K562 (cell line): ENCODE measurements at regions not wholly inside any gene's neighbourhood (a gene's known extent, or its start where the extent isn't known, plus 50 kb on each side); places are given as distances from the start of the nearest gene placed in this dataset.

Experiments
- CCNT2 ChIP-seq: IDR thresholded peaks from 2 replicates; pipeline ENCODE4 v1.6.1; 2011; ENCODE audit warnings: borderline replicate concordance, low read depth, mild to moderate bottlenecking, moderate library complexity, mixed read lengths, low read length; ENCODE audit not compliant: insufficient read length; ENCODE audit errors: extremely low read depth
- EGR1 ChIP-seq: fragments of 450-650 bp; conservative IDR thresholded peaks from 2 replicates; pipeline ENCODE4 v1.6.1; 2017; ENCODE audit warnings: mild to moderate bottlenecking
- EWSR1 ChIP-seq: fragments of 450-650 bp; IDR thresholded peaks from 2 replicates; pipeline ENCODE4 v1.6.1; 2018; ENCODE audit warnings: borderline replicate concordance, mild to moderate bottlenecking, low read depth, moderate library complexity; ENCODE audit not compliant: partially characterized antibody
- FOXA3 ChIP-seq, 2 experiments: fragments of 450-650 bp in 1 of 2; sonication (generic) in 1 of 2; formaldehyde crosslinking; IDR thresholded peaks in 1 of 2; conservative IDR thresholded peaks in 1 of 2; 2 replicates each; pipeline versions ENCODE4 v1.4.0 to v1.8.0; 2020 to 2022; ENCODE audit warnings: mild to moderate bottlenecking in 2 of 2, missing genetic modification reagents in 1 of 2
- HCFC1 ChIP-seq: IDR thresholded peaks from 2 replicates; pipeline ENCODE4 v1.6.1; 2012; ENCODE audit warnings: low read depth, low read length, improper control_type of control experiment
- HMGN3 ChIP-seq: IDR thresholded peaks from 2 replicates; pipeline ENCODE4 v1.6.1; 2011; ENCODE audit warnings: borderline replicate concordance, low read depth, mild to moderate bottlenecking, mixed read lengths, low read length; ENCODE audit not compliant: insufficient read length; ENCODE audit errors: extremely low read depth
- ILK ChIP-seq: fragments of 450-650 bp; IDR thresholded peaks from 2 replicates; pipeline ENCODE4 v1.6.1; 2016; ENCODE audit warnings: missing genetic modification characterization, low read depth, mild to moderate bottlenecking, missing compliant biosample characterization, moderate library complexity, borderline replicate concordance
- MECOM ChIP-seq: fragments of 250-450 bp; sonication (Bioruptor Pico); IDR thresholded peaks from 2 replicates; pipeline ENCODE4 v1.8.0; 2022; ENCODE audit warnings: inconsistent platforms
- POLR3G ChIP-seq: IDR thresholded peaks from 2 replicates; pipeline ENCODE4 v1.6.1; 2011; ENCODE audit not compliant: insufficient read length, insufficient replicate concordance; ENCODE audit errors: extremely low read depth
- RBFOX2 ChIP-seq: fragments of 200-400 bp; formaldehyde crosslinking; IDR thresholded peaks from 2 replicates; pipeline ENCODE4 v1.6.1; 2017; ENCODE audit warnings: low read depth, mild to moderate bottlenecking, low read length, moderate library complexity
- ZBED1 ChIP-seq: IDR thresholded peaks from 2 replicates; pipeline ENCODE4 v1.6.1; 2014
- ZNF41 ChIP-seq: fragments of 250-450 bp; sonication (Bioruptor Pico); conservative IDR thresholded peaks from 2 replicates; pipeline ENCODE4 v1.4.0; 2020; ENCODE audit warnings: mild to moderate bottlenecking
- TF ChIP-seq, protein P1 (sequence below): fragments of 250-450 bp; sonication (Bioruptor Pico); IDR thresholded peaks from 2 replicates; pipeline ENCODE4 v1.5.0; 2020; ENCODE audit warnings: mild to moderate bottlenecking, borderline replicate concordance
- TF ChIP-seq, protein P2 (sequence below): fragments of 250-450 bp; sonication (Bioruptor Pico); IDR thresholded peaks from 2 replicates; pipeline ENCODE4 v1.6.1; 2021; ENCODE audit warnings: mild to moderate bottlenecking
- TF ChIP-seq, protein P3 (sequence below), 3 experiments: fragments of 200-800 bp in 1 of 3; sonication (Bioruptor generic) in 1 of 3; sonication (generic) in 1 of 3; formaldehyde crosslinking in 1 of 3; IDR thresholded peaks; 2 replicates each; pipeline versions ENCODE4 v1.6.1 to v1.8.0; 2016 to 2022; ENCODE audit warnings: mild to moderate bottlenecking in 2 of 3, missing compliant biosample characterization in 2 of 3, missing genetic modification characterization in 2 of 3, missing genetic modification reagents in 1 of 3
- TF ChIP-seq, protein P4 (sequence below), 2 experiments: fragments of 200-800 bp in 1 of 2; sonication (Bioruptor generic) in 1 of 2; sonication (generic) in 1 of 2; formaldehyde crosslinking in 1 of 2; IDR thresholded peaks in 1 of 2; conservative IDR thresholded peaks in 1 of 2; 2 replicates each; pipeline versions ENCODE4 v1.5.0 to v1.6.1; 2016 to 2020; ENCODE audit warnings: missing compliant biosample characterization in 1 of 2, missing genetic modification characterization in 1 of 2, missing genetic modification reagents in 1 of 2
- TF ChIP-seq, protein P5 (sequence below): sonication (generic); formaldehyde crosslinking; IDR thresholded peaks from 2 replicates; pipeline ENCODE4 v1.8.0; 2022; ENCODE audit warnings: mild to moderate bottlenecking, missing genetic modification reagents
- TF ChIP-seq, protein P6 (sequence below), 2 experiments: fragments of 450-650 bp; conservative IDR thresholded peaks; 2 replicates each; pipeline ENCODE4 v1.6.1; 2017; ENCODE audit warnings: mild to moderate bottlenecking in 2 of 2, moderate library complexity in 2 of 2

DNA sequence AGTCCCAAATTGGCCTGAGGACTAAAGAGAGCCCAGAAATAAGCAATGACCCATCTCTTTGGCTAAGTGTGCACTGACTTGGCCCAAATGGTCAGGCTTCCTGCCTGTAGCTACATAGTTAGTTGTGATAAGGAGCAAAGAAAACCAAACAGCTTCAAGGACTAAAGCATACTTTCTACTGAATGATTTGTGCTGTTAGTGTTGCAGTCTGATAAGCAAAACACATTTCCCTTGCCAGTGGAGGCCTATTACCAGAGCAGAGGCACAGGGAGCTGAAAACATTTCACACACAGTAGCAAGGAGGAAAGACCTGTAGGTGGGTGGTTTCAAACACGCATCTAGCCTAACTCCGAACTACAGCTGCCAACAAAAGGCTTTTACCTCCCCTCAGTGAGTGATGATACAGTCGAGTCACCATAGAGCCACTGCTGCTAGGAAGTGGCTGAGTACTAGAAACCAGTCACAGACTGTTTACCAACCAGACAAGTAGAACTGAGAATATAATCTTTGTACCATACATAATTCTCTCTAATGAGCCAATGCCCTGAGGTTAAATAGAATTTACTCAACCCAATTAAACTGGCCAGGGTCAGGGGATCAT is 222.3 kb upstream of the THBS1 start (continued):
- TF ChIP-seq, protein P1, sequence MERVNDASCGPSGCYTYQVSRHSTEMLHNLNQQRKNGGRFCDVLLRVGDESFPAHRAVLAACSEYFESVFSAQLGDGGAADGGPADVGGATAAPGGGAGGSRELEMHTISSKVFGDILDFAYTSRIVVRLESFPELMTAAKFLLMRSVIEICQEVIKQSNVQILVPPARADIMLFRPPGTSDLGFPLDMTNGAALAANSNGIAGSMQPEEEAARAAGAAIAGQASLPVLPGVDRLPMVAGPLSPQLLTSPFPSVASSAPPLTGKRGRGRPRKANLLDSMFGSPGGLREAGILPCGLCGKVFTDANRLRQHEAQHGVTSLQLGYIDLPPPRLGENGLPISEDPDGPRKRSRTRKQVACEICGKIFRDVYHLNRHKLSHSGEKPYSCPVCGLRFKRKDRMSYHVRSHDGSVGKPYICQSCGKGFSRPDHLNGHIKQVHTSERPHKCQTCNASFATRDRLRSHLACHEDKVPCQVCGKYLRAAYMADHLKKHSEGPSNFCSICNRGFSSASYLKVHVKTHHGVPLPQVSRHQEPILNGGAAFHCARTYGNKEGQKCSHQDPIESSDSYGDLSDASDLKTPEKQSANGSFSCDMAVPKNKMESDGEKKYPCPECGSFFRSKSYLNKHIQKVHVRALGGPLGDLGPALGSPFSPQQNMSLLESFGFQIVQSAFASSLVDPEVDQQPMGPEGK (CRISPR knock-in tag) = no peak
- TF ChIP-seq, protein P2, sequence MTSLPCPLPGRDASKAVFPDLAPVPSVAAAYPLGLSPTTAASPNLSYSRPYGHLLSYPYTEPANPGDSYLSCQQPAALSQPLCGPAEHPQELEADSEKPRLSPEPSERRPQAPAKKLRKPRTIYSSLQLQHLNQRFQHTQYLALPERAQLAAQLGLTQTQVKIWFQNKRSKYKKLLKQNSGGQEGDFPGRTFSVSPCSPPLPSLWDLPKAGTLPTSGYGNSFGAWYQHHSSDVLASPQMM = no peak
- TF ChIP-seq, protein P3, sequence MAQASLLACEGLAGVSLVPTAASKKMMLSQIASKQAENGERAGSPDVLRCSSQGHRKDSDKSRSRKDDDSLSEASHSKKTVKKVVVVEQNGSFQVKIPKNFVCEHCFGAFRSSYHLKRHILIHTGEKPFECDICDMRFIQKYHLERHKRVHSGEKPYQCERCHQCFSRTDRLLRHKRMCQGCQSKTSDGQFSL (CRISPR knock-in tag; IDR thresholded peaks at IDR 0.05) = no peak
- TF ChIP-seq, protein P3 (tag; IDR thresholded peaks at IDR 0.05) = no peak
- TF ChIP-seq POLR3G (no peak), MECOM (CRISPR knock-in tag) (no peak), FOXA3 (CRISPR knock-in tag; conservative IDR thresholded peaks at IDR 0.05 in 1 of 2, IDR thresholded peaks at IDR 0.05 in 1 of 2) (no peak), HCFC1 (no peak), ZNF41 (CRISPR knock-in tag) (no peak), EGR1 (no peak), EWSR1 (no peak), ILK (tag) (no peak), ZBED1 (no peak), HMGN3 (no peak), CCNT2 (no peak), RBFOX2 (no peak)
- TF ChIP-seq, protein P4, sequence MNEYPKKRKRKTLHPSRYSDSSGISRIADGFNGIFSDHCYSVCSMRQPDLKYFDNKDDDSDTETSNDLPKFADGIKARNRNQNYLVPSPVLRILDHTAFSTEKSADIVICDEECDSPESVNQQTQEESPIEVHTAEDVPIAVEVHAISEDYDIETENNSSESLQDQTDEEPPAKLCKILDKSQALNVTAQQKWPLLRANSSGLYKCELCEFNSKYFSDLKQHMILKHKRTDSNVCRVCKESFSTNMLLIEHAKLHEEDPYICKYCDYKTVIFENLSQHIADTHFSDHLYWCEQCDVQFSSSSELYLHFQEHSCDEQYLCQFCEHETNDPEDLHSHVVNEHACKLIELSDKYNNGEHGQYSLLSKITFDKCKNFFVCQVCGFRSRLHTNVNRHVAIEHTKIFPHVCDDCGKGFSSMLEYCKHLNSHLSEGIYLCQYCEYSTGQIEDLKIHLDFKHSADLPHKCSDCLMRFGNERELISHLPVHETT (CRISPR knock-in tag; conservative IDR thresholded peaks at IDR 0.05 in 1 of 2, IDR thresholded peaks at IDR 0.05 in 1 of 2) = no peak
- TF ChIP-seq, protein P5, sequence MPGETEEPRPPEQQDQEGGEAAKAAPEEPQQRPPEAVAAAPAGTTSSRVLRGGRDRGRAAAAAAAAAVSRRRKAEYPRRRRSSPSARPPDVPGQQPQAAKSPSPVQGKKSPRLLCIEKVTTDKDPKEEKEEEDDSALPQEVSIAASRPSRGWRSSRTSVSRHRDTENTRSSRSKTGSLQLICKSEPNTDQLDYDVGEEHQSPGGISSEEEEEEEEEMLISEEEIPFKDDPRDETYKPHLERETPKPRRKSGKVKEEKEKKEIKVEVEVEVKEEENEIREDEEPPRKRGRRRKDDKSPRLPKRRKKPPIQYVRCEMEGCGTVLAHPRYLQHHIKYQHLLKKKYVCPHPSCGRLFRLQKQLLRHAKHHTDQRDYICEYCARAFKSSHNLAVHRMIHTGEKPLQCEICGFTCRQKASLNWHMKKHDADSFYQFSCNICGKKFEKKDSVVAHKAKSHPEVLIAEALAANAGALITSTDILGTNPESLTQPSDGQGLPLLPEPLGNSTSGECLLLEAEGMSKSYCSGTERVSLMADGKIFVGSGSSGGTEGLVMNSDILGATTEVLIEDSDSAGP = no peak
- TF ChIP-seq, protein P6, sequence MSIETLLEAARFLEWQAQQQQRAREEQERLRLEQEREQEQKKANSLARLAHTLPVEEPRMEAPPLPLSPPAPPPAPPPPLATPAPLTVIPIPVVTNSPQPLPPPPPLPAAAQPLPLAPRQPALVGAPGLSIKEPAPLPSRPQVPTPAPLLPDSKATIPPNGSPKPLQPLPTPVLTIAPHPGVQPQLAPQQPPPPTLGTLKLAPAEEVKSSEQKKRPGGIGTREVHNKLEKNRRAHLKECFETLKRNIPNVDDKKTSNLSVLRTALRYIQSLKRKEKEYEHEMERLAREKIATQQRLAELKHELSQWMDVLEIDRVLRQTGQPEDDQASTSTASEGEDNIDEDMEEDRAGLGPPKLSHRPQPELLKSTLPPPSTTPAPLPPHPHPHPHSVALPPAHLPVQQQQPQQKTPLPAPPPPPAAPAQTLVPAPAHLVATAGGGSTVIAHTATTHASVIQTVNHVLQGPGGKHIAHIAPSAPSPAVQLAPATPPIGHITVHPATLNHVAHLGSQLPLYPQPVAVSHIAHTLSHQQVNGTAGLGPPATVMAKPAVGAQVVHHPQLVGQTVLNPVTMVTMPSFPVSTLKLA (conservative IDR thresholded peaks at IDR 0.05) = no peak
